ENCODE measurements at regions not wholly inside any gene's neighbourhood (a gene's known extent, or its start where the extent isn't known, plus 50 kb on each side); places are given as distances from the start of the nearest gene placed in this dataset.

DNA sequence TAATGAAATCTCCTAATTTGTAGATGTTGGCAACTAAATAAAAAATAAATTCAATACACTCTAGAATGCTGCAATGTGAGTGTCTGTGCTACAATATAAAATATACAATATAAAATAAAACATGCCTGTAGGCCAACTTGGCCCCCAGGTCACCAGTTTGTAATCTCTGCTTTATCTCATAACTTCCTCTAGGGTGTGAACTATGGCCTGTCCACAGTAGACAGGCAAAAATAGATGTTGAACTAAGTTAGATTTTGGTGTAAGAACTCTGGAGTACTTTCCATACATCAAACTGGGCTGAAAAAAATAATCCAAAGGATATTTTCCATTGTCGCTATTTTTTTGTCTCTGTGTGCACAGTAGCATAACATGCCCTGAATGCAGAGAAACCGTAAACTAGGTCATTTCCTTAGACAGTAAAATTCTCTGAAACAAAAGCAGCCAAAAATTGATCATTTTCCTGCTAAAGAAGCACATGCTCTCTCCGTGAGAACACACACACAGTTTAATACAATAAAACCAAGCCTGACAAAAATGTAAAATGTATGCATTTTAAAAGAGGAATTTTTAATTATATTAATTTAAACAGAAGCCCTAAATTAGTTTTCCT lies 98.5 kb upstream of the ZFP64 start:
- no peaks in the 10 kb centered on the region for H3K36me3 ChIP-seq (replicated peaks in 1 of 2; ENCODE audit: control insufficient read depth in 1 of 2, insufficient read depth in 2 of 2, low read length in 2 of 2)
- no peak overlapping the region for H3K4me2 ChIP-seq (replicated peaks; ENCODE audit: extremely low read depth, low read length, poor library complexity, severe bottlenecking)
- H3K27me3 Mint-ChIP-seq (ENCODE audit: low read depth in 3 of 3): peaks cover 0 to 9% (median 2%) of the 10 kb centered on the region in 3 donors
- no peaks in the 10 kb centered on the region for H3K9me3 ChIP-seq (replicated peaks in 1 of 2; ENCODE audit: control insufficient read depth in 1 of 2, insufficient read depth in 1 of 2, low read length in 2 of 2)
- peaks cover 0 to 7% (median 0%) of the 10 kb centered on the region in 7 donors for H3K9me3 Mint-ChIP-seq
- no peaks in the 10 kb centered on the region for H3K4me1 ChIP-seq (ENCODE audit: control insufficient read depth in 1 of 2, insufficient read depth in 2 of 2, low read length in 2 of 2)
- no peaks in the 10 kb centered on the region for H3K36me3 Mint-ChIP-seq
- no peak overlapping the region for H3K27ac ChIP-seq (ENCODE audit: low read depth in 1 of 2, low read length in 2 of 2)
- H3K4me3 Mint-ChIP-seq: no peak overlapping the region
- no peak overlapping the region for H3K9ac ChIP-seq (ENCODE audit: insufficient read depth, low read length, poor library complexity, severe bottlenecking)
- peaks cover 2% of the 10 kb centered on the region for H3K4me1 Mint-ChIP-seq
- no peak overlapping the region for H3K4me3 ChIP-seq (replicated peaks in 1 of 3; ENCODE audit: low read depth in 2 of 3, low read length in 3 of 3)
- no peaks in the 10 kb centered on the region for H3K27me3 ChIP-seq (ENCODE audit: control insufficient read depth in 2 of 2, insufficient read depth in 2 of 2, low read length in 2 of 2)
- H4K20me1 ChIP-seq (ENCODE audit: insufficient read depth, low read length): no peaks in the 10 kb centered on the region
- intact Hi-C loops (cut with micrococcal nuclease): no loop called here
- H3K27ac Mint-ChIP-seq: no peak overlapping the region
- no peaks in the 10 kb centered on the region for H3K79me2 ChIP-seq (ENCODE audit: insufficient read depth, low read length)
- no peak overlapping the region for H2AFZ ChIP-seq (ENCODE audit: insufficient read depth, low read depth, low read length, poor library complexity, severe bottlenecking)
- 100% methylated on average over 2 of the region's 3 CpGs for WGBS (ENCODE audit: insufficient coverage)
- no peak for DNase-seq
- TF ChIP-seq, protein P1, sequence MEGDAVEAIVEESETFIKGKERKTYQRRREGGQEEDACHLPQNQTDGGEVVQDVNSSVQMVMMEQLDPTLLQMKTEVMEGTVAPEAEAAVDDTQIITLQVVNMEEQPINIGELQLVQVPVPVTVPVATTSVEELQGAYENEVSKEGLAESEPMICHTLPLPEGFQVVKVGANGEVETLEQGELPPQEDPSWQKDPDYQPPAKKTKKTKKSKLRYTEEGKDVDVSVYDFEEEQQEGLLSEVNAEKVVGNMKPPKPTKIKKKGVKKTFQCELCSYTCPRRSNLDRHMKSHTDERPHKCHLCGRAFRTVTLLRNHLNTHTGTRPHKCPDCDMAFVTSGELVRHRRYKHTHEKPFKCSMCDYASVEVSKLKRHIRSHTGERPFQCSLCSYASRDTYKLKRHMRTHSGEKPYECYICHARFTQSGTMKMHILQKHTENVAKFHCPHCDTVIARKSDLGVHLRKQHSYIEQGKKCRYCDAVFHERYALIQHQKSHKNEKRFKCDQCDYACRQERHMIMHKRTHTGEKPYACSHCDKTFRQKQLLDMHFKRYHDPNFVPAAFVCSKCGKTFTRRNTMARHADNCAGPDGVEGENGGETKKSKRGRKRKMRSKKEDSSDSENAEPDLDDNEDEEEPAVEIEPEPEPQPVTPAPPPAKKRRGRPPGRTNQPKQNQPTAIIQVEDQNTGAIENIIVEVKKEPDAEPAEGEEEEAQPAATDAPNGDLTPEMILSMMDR (IDR thresholded peaks at IDR 0.05): no peak

DNA sequence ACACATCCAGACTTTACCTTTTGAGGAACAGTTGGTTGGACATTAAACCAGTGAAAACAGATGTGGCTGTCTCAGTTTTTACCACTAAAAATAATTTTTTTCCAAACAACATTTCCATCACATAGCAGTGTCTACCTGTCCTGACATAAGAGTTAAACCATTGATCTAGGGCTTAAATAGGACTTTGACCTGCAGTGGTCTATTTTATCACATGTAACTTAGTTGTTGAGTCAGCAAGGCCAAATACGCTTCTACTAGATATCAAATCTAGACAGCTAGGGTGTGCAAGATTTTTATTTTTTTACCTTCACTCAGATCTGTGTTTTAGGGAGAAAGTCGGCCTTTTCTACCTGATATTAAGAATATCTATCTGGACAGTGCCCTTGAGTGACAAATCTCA lies 88.8 kb upstream of the ZFP64 start:
- no peaks in the 10 kb centered on the region for H4K20me1 ChIP-seq (ENCODE audit: insufficient read depth, low read length)
- no peaks in the 10 kb centered on the region for H3K36me3 Mint-ChIP-seq
- TF ChIP-seq, protein P1 (IDR thresholded peaks at IDR 0.05): no peak
- H3K4me3 ChIP-seq (replicated peaks in 1 of 3; ENCODE audit: low read depth in 2 of 3, low read length in 3 of 3): no peak overlapping the region
- no peak for DNase-seq
- no peak overlapping the region for H3K27ac Mint-ChIP-seq
- no peak overlapping the region for H2AFZ ChIP-seq (ENCODE audit: insufficient read depth, low read depth, low read length, poor library complexity, severe bottlenecking)
- peaks cover 0 to 14% (median 9%) of the 10 kb centered on the region in 7 donors for H3K9me3 Mint-ChIP-seq
- no peaks in the 10 kb centered on the region for H3K79me2 ChIP-seq (ENCODE audit: insufficient read depth, low read length)
- H3K4me3 Mint-ChIP-seq: no peak overlapping the region
- no peak overlapping the region for H3K9ac ChIP-seq (ENCODE audit: insufficient read depth, low read length, poor library complexity, severe bottlenecking)
- WGBS (ENCODE audit: insufficient coverage): no CpG with 5 or more reads among the region's 2 CpGs
- peaks cover 0 to 9% of the 10 kb centered on the region in 2 donors for H3K9me3 ChIP-seq (replicated peaks in 1 of 2; ENCODE audit: control insufficient read depth in 1 of 2, insufficient read depth in 1 of 2, low read length in 2 of 2)
- H3K4me2 ChIP-seq (replicated peaks; ENCODE audit: extremely low read depth, low read length, poor library complexity, severe bottlenecking): no peak overlapping the region
- peaks cover 4 to 13% (median 9%) of the 10 kb centered on the region in 3 donors for H3K27me3 Mint-ChIP-seq (ENCODE audit: low read depth in 3 of 3)
- H3K4me1 ChIP-seq (ENCODE audit: control insufficient read depth in 1 of 2, insufficient read depth in 2 of 2, low read length in 2 of 2): no peaks in the 10 kb centered on the region
- H3K27me3 ChIP-seq (ENCODE audit: control insufficient read depth in 2 of 2, insufficient read depth in 2 of 2, low read length in 2 of 2): no peaks in the 10 kb centered on the region
- no peak overlapping the region for H3K27ac ChIP-seq (ENCODE audit: low read depth in 1 of 2, low read length in 2 of 2)
- peaks cover 4% of the 10 kb centered on the region for H3K4me1 Mint-ChIP-seq
- H3K36me3 ChIP-seq (replicated peaks in 1 of 2; ENCODE audit: control insufficient read depth in 1 of 2, insufficient read depth in 2 of 2, low read length in 2 of 2): no peaks in the 10 kb centered on the region
- intact Hi-C loops (cut with micrococcal nuclease): no loop called here

Data from CD14-positive monocyte (primary cell).